ENCODE measurements at regions not wholly inside any gene's neighbourhood (a gene's known extent, or its start where the extent isn't known, plus 50 kb on each side); places are given as distances from the start of the nearest gene placed in this dataset.

GRCh38 chr16:61181982-61182381 is 854.3 kb downstream of the CDH8 start:
- Histone ChIP-seq H3K79me2 (ENCODE audit: insufficient read depth) (no peaks in the 10 kb centered on the region), H3F3A (replicated peaks; ENCODE audit: insufficient read depth) (no peaks in the 10 kb centered on the region), H3K4me3 (ENCODE audit: low read depth in 2 of 2, low read length in 1 of 2) (no peak overlapping the region), H3K9me2 (no peaks in the 10 kb centered on the region), H3K9me3 (no peaks in the 10 kb centered on the region; the same call in 1 of the 2 replicates), H3K4me1 (ENCODE audit: control insufficient read depth in 1 of 2, insufficient read depth in 2 of 2, low read depth in 1 of 2, low read length in 1 of 2) (no peaks in the 10 kb centered on the region), H3K27ac (ENCODE audit: low read depth in 2 of 2, low read length in 1 of 2) (no peak overlapping the region), H3K27me3 (ENCODE audit: insufficient read depth) (no peaks in the 10 kb centered on the region), H3K36me3 (replicated peaks in 1 of 2; ENCODE audit: control insufficient read depth in 1 of 2, insufficient read depth in 2 of 2, low read length in 1 of 2) (no peaks in the 10 kb centered on the region), H3K9ac (no peak overlapping the region), H3K4me2 (no peak overlapping the region), H2AFZ (ENCODE audit: low read depth) (no peak overlapping the region), H4K20me1 (ENCODE audit: insufficient read depth) (no peaks in the 10 kb centered on the region)
- ChIA-PET POLR2A (no interaction called here), CTCF (no interaction called here)
- DNase-seq: no peak
- TF ChIP-seq SIN3A (IDR thresholded peaks at IDR 0.05; ENCODE audit: borderline replicate concordance, low read depth, low read length) (no peak), REST (IDR thresholded peaks at IDR 0.05; ENCODE audit: low read depth, low read length) (no peak)
- WGBS (ENCODE audit: low lambda C conversion rate): 17% methylated on average over 2 of the region's 2 CpGs

GRCh38 chr16:61179561-61179960 is 856.7 kb downstream of the CDH8 start:
- CTCF ChIA-PET: no interaction called here

More at GRCh38 chr16:61179561-61179960, 856.7 kb downstream of the CDH8 start:
- H3K9me3 ChIP-seq: no peaks in the 10 kb centered on the region; the same call in 1 of the 2 replicates
- no peaks in the 10 kb centered on the region for H3K4me1 ChIP-seq (ENCODE audit: control insufficient read depth in 1 of 2, insufficient read depth in 2 of 2, low read depth in 1 of 2, low read length in 1 of 2)
- H3F3A ChIP-seq (replicated peaks; ENCODE audit: insufficient read depth): no peaks in the 10 kb centered on the region
- no peak overlapping the region for H3K4me3 ChIP-seq (ENCODE audit: low read depth in 2 of 2, low read length in 1 of 2)
- no peaks in the 10 kb centered on the region for H4K20me1 ChIP-seq (ENCODE audit: insufficient read depth)
- H2AFZ ChIP-seq (ENCODE audit: low read depth): no peak overlapping the region
- no peak overlapping the region for H3K4me2 ChIP-seq
- TF ChIP-seq RCOR1 (IDR thresholded peaks at IDR 0.05; ENCODE audit: low read length): no peak
- TF ChIP-seq NRF1 (IDR thresholded peaks at IDR 0.05; ENCODE audit: low read depth, low read length): no peak
- no peak for TF ChIP-seq SMC3 (IDR thresholded peaks at IDR 0.05; ENCODE audit: low read depth, low read length)
- TF ChIP-seq ELF1 (IDR thresholded peaks at IDR 0.05): no peak
- no peak for TF ChIP-seq USF2 (IDR thresholded peaks at IDR 0.05; ENCODE audit: borderline replicate concordance, low read depth, low read length)
- no peak for TF ChIP-seq REST (IDR thresholded peaks at IDR 0.05; ENCODE audit: low read depth, low read length)
- no peak for TF ChIP-seq SIN3A (IDR thresholded peaks at IDR 0.05; ENCODE audit: borderline replicate concordance, low read depth, low read length)
- TF ChIP-seq EP300 (IDR thresholded peaks at IDR 0.05; ENCODE audit: borderline replicate concordance in 1 of 2, low read depth in 1 of 2, low read length in 1 of 2): no peak
- no peak for TF ChIP-seq USF1 (IDR thresholded peaks at IDR 0.05; ENCODE audit: borderline replicate concordance, low read depth)
- DNase-seq: no peak
- H3K36me3 ChIP-seq (replicated peaks in 1 of 2; ENCODE audit: control insufficient read depth in 1 of 2, insufficient read depth in 2 of 2, low read length in 1 of 2): no peaks in the 10 kb centered on the region
- WGBS (ENCODE audit: low lambda C conversion rate): 59% methylated on average over 2 of the region's 2 CpGs
- no peaks in the 10 kb centered on the region for H3K27me3 ChIP-seq (ENCODE audit: insufficient read depth)
- POLR2A ChIA-PET: no interaction called here
- no peak overlapping the region for H3K9ac ChIP-seq
- H3K27ac ChIP-seq (ENCODE audit: low read depth in 2 of 2, low read length in 1 of 2): no peak overlapping the region
- H3K9me2 ChIP-seq: no peaks in the 10 kb centered on the region
- no peaks in the 10 kb centered on the region for H3K79me2 ChIP-seq (ENCODE audit: insufficient read depth)

Data from SK-N-SH (cell line).